GM12878 (cell line): ENCODE measurements at regions not wholly inside any gene's neighbourhood (a gene's known extent, or its start where the extent isn't known, plus 50 kb on each side); places are given as distances from the start of the nearest gene placed in this dataset.

ENCODE experiments used
- ATAC-seq: fragments of 200-7000 bp; cut with Tn5 transposase; 3 replicates; pipeline ENCODE4 v1.9.1; 2020; ENCODE audit warnings: mild to moderate bottlenecking, moderate library complexity
- BruUV-seq: library from RNA; stranded (reverse); fragments of 400-500 nt; replicated peaks from 2 replicates; lab custom pipeline; 2021; lab: Mats Ljungman, UMichigan
- CTCF ChIA-PET: fragments of 300-600 bp; sonication (Branson Sonifier 250); formaldehyde crosslinking; extraction: SDS; loops from one replicate; lab custom pipeline; 2021; ENCODE audit warnings: inconsistent platforms; lab: Yijun Ruan, JAX
- POLR2A ChIA-PET: fragments of 350-600 bp; formaldehyde crosslinking; extraction: SDS; loops from one replicate; lab custom pipeline; 2021; ENCODE audit warnings: inconsistent platforms; lab: Charles Lee
- RAD21 ChIA-PET: fragments of 300-600 bp; sonication (Branson Sonifier 250); formaldehyde crosslinking; loops from one replicate; lab custom pipeline; 2023; ENCODE audit warnings: antibody characterized with exemption; ENCODE audit not compliant: unreplicated experiment; lab: Charles Lee
- SMC1A ChIA-PET: fragments of 300-600 bp; sonication (Branson Sonifier 250); formaldehyde crosslinking; loops from one replicate; lab custom pipeline; 2023; ENCODE audit not compliant: unreplicated experiment, uncharacterized antibody; lab: Charles Lee
- DNase-seq: peaks from one replicate; pipeline ENCODE4 v3.0.0-alpha.2; 2011; ENCODE audit warnings: low read depth, low spot score
- FAIRE-seq: peaks from 3 replicates; lab custom pipeline; 2011; peaks lifted over from hg19 to GRCh38; lab: Jason Lieb, UNC
- H2AFZ ChIP-seq: 2 replicates; pipeline ENCODE4 v1.6.0; 2011; ENCODE audit warnings: low read depth, low read length, control low read depth; ENCODE audit not compliant: control insufficient read depth
- H3K27ac ChIP-seq: 2 replicates; pipeline ENCODE4 v1.5.1; 2011; ENCODE audit warnings: control low read depth; ENCODE audit not compliant: control insufficient read depth, insufficient read depth
- H3K27me3 ChIP-seq, 2 experiments: replicated peaks in 1 of 2; 2 replicates each; pipeline versions ENCODE4 v1.6.0 to v1.6.1; 2011; ENCODE audit warnings: low read length in 1 of 2; ENCODE audit not compliant: control insufficient read depth in 2 of 2, insufficient read depth in 2 of 2
- H3K36me3 ChIP-seq, 2 experiments: 2 replicates each; pipeline ENCODE4 v1.5.1; 2011; ENCODE audit warnings: low read length in 1 of 2; ENCODE audit not compliant: control insufficient read depth in 2 of 2, insufficient read depth in 2 of 2
- H3K4me1 ChIP-seq: 2 replicates; pipeline ENCODE4 v1.6.1; 2011; ENCODE audit warnings: mild to moderate bottlenecking, low read length, moderate library complexity, mixed read lengths; ENCODE audit not compliant: control insufficient read depth, insufficient read depth
- H3K4me2 ChIP-seq: 2 replicates; pipeline ENCODE4 v1.6.0; 2011; ENCODE audit warnings: control low read depth; ENCODE audit not compliant: control insufficient read depth, insufficient read depth
- H3K4me3 ChIP-seq: fragments of 200-600 bp; sonication (generic); 2 replicates; pipeline ENCODE4 v1.5.1; 2016
- H3K79me2 ChIP-seq: 2 replicates; pipeline ENCODE4 v1.6.0; 2011; ENCODE audit warnings: low read length; ENCODE audit not compliant: control insufficient read depth, insufficient read depth
- H3K9ac ChIP-seq: 2 replicates; pipeline ENCODE4 v1.8.0; 2011; ENCODE audit warnings: low read length, control low read depth, mixed read lengths; ENCODE audit not compliant: control insufficient read depth, insufficient read depth
- H3K9me3 ChIP-seq: replicated peaks from 3 replicates; pipeline ENCODE4 v1.5.1; 2011; ENCODE audit warnings: mild to moderate bottlenecking, low read length; ENCODE audit not compliant: control insufficient read depth, insufficient read depth
- H4K20me1 ChIP-seq: 2 replicates; pipeline ENCODE4 v1.6.0; 2011; ENCODE audit not compliant: control insufficient read depth, insufficient read depth
- CBFB ChIP-seq: IDR thresholded peaks from 2 replicates; pipeline ENCODE4 v1.6.1; 2016; ENCODE audit warnings: antibody characterized with exemption, low read depth
- GATAD2B ChIP-seq: fragments of 450-650 bp; conservative IDR thresholded peaks from 2 replicates; pipeline ENCODE4 v1.6.1; 2017; ENCODE audit warnings: low read depth, mild to moderate bottlenecking, moderate library complexity
- PML ChIP-seq: IDR thresholded peaks from 2 replicates; pipeline ENCODE4 v1.6.1; 2012; ENCODE audit warnings: low read length, inconsistent platforms
- RUNX3 ChIP-seq: IDR thresholded peaks from 2 replicates; pipeline ENCODE4 v1.6.1; 2012; ENCODE audit warnings: low read length, inconsistent platforms
- SMC3 ChIP-seq: IDR thresholded peaks from 2 replicates; pipeline ENCODE4 v1.6.1; 2011; ENCODE audit warnings: low read length, improper control_type of control experiment, borderline replicate concordance
- ZBED1 ChIP-seq: IDR thresholded peaks from 2 replicates; pipeline ENCODE4 v1.6.1; 2016; ENCODE audit warnings: borderline replicate concordance
- ZNF217 ChIP-seq: fragments of 450-650 bp; IDR thresholded peaks from 2 replicates; pipeline ENCODE4 v1.6.1; 2017; ENCODE audit warnings: antibody characterized with exemption, mild to moderate bottlenecking
- WGBS: methylation state at CpG from one replicate; pipeline ENCODE4 v1.1.6; 2016; ENCODE audit warnings: low lambda C conversion rate; ENCODE audit not compliant: insufficient replicate concordance, insufficient coverage; ENCODE audit errors: missing lambda C conversion rate; 5-methylcytosine and 5-hydroxymethylcytosine counted together
- in situ Hi-C: fragments of 300-500 bp; cut with MboI; formaldehyde crosslinking; loops from 9 replicates; pipeline ENCODE4 v1.14.3; 2018; ENCODE audit warnings: mixed read lengths
- intact Hi-C: fragments of 100-400 bp; cut with micrococcal nuclease; formaldehyde crosslinking; loops from one replicate; pipeline ENCODE4 v1.14.2; 2022; ENCODE audit not compliant: unreplicated experiment
- TF ChIP-seq, protein P1 (sequence below): IDR thresholded peaks from 2 replicates; pipeline ENCODE4 v1.6.1; 2012; ENCODE audit warnings: low read length, inconsistent platforms
- TF ChIP-seq, protein P2 (sequence below): fragments of 450-650 bp; formaldehyde crosslinking; IDR thresholded peaks from 2 replicates; pipeline ENCODE4 v1.4.0; 2020; ENCODE audit warnings: mild to moderate bottlenecking, moderate library complexity

DNA sequence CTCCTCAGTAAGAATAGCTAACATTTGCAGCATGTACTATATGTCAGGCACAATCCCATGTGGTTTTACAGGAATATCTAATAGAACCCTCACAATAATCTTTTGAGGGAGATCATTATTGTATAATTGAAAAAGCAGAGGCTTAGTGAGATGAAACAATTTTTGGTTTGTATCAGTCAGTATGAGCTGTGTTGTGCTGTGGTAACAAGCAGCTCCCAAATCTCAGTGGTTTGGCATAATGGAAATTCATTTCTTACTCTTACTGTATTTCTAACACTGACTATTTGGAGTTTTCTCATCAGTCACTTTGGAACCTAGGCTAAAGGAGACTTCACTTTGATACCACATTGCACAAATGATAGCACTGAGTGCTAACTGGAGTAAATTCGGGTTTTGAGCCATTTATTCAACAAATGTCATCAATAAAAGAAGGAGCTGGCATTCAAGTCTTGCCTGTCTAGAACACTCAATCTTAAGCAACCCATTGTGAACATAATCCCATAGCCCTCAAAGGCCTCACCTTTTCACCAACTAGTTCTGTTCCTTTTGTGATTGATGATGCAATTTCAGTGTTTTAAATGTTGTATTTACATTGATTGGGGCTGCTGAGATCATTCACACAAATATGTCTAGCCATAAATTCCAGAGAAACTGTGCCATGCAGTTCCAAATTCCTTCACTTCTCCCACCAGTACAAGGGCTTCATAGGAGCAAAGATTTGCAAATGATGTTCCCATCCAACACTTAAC, 441.0 kb downstream of the XYLT1 start:
- in situ Hi-C loops, result no loop called here
- Histone ChIP-seq H3K27ac (no peak overlapping the region), H3K27me3 (no peaks in the 10 kb centered on the region), H3K9me3 (peaks cover 10% of the 10 kb centered on the region), H3K79me2 (no peaks in the 10 kb centered on the region; the same call in 1 of the 2 replicates), H3K4me3 (no peak overlapping the region), H3K9ac (no peak overlapping the region), H3K4me2 (no peak overlapping the region), H2AFZ (no peak overlapping the region), H3K4me1 (peaks cover 26% of the 10 kb centered on the region), H4K20me1 (no peaks in the 10 kb centered on the region), H3K36me3 (no peaks in the 10 kb centered on the region)
- TF ChIP-seq RUNX3 (no peak), ZNF217 (peak; percentile 96)
- no peak for FAIRE-seq
- no TSS peak for BruUV-seq
- ChIA-PET POLR2A (interaction anchor here (3.6 kb wide), 1 partner anchor 39 kb away, joined by 27 read pairs; no protein-coding TSS in a partner anchor), SMC1A (interaction anchor here (0.8 to 10.5 kb wide), 10 partner anchors 10 to 169 kb away, joined by 3 to 179 read pairs (median 6); no protein-coding TSS in a partner anchor), CTCF (interaction anchor here (0.7 to 1.4 kb wide), 5 partner anchors 15 to 168 kb away, joined by 3 to 5 read pairs (median 4); no protein-coding TSS in a partner anchor), RAD21 (interaction anchor here (0.6 to 6.6 kb wide), 2 partner anchors 40 to 105 kb away, joined by 3 to 101 read pairs; no protein-coding TSS in a partner anchor)
- intact Hi-C loops, result loop anchor here (5.0 kb wide), 2 partner anchors 167 to 273 kb away; no protein-coding TSS in a partner anchor
- ATAC-seq, result no peak
- DNase-seq, result no peak
- WGBS, result 43% methylated on average over 1 of the region's 1 CpG

DNA sequence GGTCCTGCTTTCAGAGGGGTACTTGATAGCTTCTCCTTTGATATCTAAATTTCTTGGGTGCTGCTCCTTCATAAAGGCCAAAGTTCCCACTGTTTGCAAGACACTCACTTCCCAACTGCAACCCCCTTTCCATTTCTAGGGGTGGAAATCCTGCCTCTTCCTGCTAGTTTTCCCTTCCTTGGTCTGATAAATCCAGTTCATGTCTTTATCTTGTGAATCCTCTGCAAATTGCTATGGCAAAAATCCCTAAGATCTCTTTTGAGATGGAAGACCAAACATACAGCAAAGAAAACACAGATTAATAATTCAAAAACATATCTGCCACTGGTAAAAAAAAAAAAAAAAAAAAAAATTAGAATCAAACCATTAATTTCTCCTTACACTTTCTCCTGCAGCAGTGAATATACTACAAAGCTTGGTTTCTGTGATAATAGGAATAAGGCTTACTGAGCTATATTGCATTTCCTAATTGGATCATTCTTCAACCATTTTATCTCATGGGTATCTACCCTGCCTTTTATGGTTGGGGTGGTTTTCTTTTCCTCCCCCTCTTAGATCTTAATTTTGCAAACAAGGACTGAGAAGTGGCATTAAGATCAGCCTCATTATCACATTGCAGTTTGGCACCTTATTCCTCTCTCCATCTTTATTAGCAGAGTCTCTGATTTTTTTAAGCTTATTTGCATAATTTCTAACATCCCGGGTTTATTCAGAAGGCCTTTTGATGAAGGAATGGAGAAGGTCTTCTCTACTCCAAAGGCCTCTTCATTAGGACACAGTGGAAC, 439.1 kb downstream of the XYLT1 start:
- Histone ChIP-seq H3K9me3 (peaks cover 10% of the 10 kb centered on the region), H3K36me3 (no peaks in the 10 kb centered on the region), H3K4me3 (no peak overlapping the region), H3K79me2 (no peaks in the 10 kb centered on the region; the same call in 1 of the 2 replicates), H3K4me1 (peaks cover 15% of the 10 kb centered on the region), H3K27ac (no peak overlapping the region), H3K27me3 (no peaks in the 10 kb centered on the region), H3K4me2 (no peak overlapping the region), H4K20me1 (no peaks in the 10 kb centered on the region), H3K9ac (no peak overlapping the region), H2AFZ (no peak overlapping the region)
- ChIA-PET SMC1A (interaction anchor here (1.0 to 10.5 kb wide), 5 partner anchors 11 to 103 kb away, joined by 3 to 179 read pairs (median 5); no protein-coding TSS in a partner anchor), CTCF (interaction anchor here (1.1 to 1.6 kb wide), 2 partner anchors 19 to 20 kb away, joined by 3 read pairs; no protein-coding TSS in a partner anchor), RAD21 (interaction anchor here (0.6 to 6.6 kb wide), 2 partner anchors 11 to 38 kb away, joined by 4 to 101 read pairs; no protein-coding TSS in a partner anchor), POLR2A (interaction anchor here (1.1 kb wide), 1 partner anchor 37 kb away, joined by 3 read pairs; no protein-coding TSS in a partner anchor)
- in situ Hi-C loops (no loop called here), intact Hi-C loops (no loop called here)
- no peak for FAIRE-seq
- ATAC-seq, result no peak
- no peak for DNase-seq
- WGBS, result 0% methylated on average over 1 of the region's 1 CpG
- no TSS peak for BruUV-seq
- TF ChIP-seq, protein P1, sequence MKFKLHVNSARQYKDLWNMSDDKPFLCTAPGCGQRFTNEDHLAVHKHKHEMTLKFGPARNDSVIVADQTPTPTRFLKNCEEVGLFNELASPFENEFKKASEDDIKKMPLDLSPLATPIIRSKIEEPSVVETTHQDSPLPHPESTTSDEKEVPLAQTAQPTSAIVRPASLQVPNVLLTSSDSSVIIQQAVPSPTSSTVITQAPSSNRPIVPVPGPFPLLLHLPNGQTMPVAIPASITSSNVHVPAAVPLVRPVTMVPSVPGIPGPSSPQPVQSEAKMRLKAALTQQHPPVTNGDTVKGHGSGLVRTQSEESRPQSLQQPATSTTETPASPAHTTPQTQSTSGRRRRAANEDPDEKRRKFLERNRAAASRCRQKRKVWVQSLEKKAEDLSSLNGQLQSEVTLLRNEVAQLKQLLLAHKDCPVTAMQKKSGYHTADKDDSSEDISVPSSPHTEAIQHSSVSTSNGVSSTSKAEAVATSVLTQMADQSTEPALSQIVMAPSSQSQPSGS, result no peak
- peak; percentile 79; the same call in 1 of the 2 replicates for TF ChIP-seq ZBED1
- TF ChIP-seq SMC3, result no peak
- TF ChIP-seq CBFB, result peak; percentile 72; the same call in 1 of the 2 replicates
- TF ChIP-seq, protein P2, sequence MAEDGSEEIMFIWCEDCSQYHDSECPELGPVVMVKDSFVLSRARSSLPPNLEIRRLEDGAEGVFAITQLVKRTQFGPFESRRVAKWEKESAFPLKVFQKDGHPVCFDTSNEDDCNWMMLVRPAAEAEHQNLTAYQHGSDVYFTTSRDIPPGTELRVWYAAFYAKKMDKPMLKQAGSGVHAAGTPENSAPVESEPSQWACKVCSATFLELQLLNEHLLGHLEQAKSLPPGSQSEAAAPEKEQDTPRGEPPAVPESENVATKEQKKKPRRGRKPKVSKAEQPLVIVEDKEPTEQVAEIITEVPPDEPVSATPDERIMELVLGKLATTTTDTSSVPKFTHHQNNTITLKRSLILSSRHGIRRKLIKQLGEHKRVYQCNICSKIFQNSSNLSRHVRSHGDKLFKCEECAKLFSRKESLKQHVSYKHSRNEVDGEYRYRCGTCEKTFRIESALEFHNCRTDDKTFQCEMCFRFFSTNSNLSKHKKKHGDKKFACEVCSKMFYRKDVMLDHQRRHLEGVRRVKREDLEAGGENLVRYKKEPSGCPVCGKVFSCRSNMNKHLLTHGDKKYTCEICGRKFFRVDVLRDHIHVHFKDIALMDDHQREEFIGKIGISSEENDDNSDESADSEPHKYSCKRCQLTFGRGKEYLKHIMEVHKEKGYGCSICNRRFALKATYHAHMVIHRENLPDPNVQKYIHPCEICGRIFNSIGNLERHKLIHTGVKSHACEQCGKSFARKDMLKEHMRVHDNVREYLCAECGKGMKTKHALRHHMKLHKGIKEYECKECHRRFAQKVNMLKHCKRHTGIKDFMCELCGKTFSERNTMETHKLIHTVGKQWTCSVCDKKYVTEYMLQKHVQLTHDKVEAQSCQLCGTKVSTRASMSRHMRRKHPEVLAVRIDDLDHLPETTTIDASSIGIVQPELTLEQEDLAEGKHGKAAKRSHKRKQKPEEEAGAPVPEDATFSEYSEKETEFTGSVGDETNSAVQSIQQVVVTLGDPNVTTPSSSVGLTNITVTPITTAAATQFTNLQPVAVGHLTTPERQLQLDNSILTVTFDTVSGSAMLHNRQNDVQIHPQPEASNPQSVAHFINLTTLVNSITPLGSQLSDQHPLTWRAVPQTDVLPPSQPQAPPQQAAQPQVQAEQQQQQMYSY (CRISPR knock-in tag), result peak; percentile 73; the same call in 1 of the 2 replicates
- no peak for TF ChIP-seq GATAD2B
- TF ChIP-seq PML, result peak; percentile 76
